OCI-LY3 (cell line): ENCODE measurements at regions not wholly inside any gene's neighbourhood (a gene's known extent, or its start where the extent isn't known, plus 50 kb on each side); places are given as distances from the start of the nearest gene placed in this dataset.

Experiments
- H2AFZ ChIP-seq: fragments of 200-600, 300-600 bp; shearing (Covaris generic); 2 replicates; pipeline ENCODE4 v1.6.0; 2014; ENCODE audit warnings: antibody characterized with exemption, low read depth, low read length
- H3K27ac ChIP-seq: fragments of 200-600, 300-600 bp; sonication (generic); 2 replicates; pipeline ENCODE4 v1.5.1; 2014; ENCODE audit warnings: mild to moderate bottlenecking, low read length, moderate library complexity, mixed read lengths
- H3K27me3 ChIP-seq: fragments of 200-600, 300-600 bp; sonication (generic); 2 replicates; pipeline ENCODE4 v1.6.1; 2014; ENCODE audit warnings: low read depth, low read length, mixed read lengths
- H3K36me3 ChIP-seq: fragments of 200-600, 300-600 bp; sonication (generic); replicated peaks from 2 replicates; pipeline ENCODE3; 2014; ENCODE audit warnings: low read depth, low read length, mixed read lengths
- H3K4me1 ChIP-seq: fragments of 300-600, 200-600 bp; sonication (generic); 2 replicates; pipeline ENCODE4 v1.6.1; 2014; ENCODE audit warnings: low read length, mixed read lengths
- H3K4me2 ChIP-seq: fragments of 200-600, 300-600 bp; sonication (generic); 2 replicates; pipeline ENCODE4 v1.6.1; 2014; ENCODE audit warnings: low read length, mixed read lengths
- H3K4me3 ChIP-seq: fragments of 300-600, 200-600 bp; sonication (generic); 2 replicates; pipeline ENCODE4 v1.5.1; 2014; ENCODE audit warnings: antibody characterized with exemption, mild to moderate bottlenecking, low read length, moderate library complexity
- H3K79me2 ChIP-seq: fragments of 300-600, 200-600 bp; shearing (Covaris generic); 2 replicates; pipeline ENCODE4 v1.6.1; 2014; ENCODE audit warnings: mild to moderate bottlenecking, low read length, mixed read lengths
- H3K9ac ChIP-seq: fragments of 300-600, 200-600 bp; shearing (Covaris generic); 2 replicates; pipeline ENCODE4 v1.6.0; 2014; ENCODE audit warnings: mild to moderate bottlenecking, low read length, moderate library complexity
- H3K9me3 ChIP-seq: fragments of 200-600, 300-600 bp; shearing (Covaris generic); 2 replicates; pipeline ENCODE4 v1.6.1; 2014; ENCODE audit warnings: low read length, mixed read lengths; ENCODE audit not compliant: insufficient read depth
- H4K20me1 ChIP-seq: fragments of 200-600, 300-600 bp; sonication (generic); 2 replicates; pipeline ENCODE4 v1.6.1; 2016; ENCODE audit warnings: low read length, mixed read lengths; ENCODE audit not compliant: insufficient read depth
- CTCF ChIP-seq: fragments of 200-600, 300-600 bp; sonication (generic); IDR thresholded peaks from 2 replicates; pipeline ENCODE4 v1.5.1; 2014; ENCODE audit warnings: antibody characterized with exemption, low read length, low read depth
- EZH2phosphoT487 ChIP-seq: fragments of 200-600 bp; shearing (Covaris generic); IDR thresholded peaks from 2 replicates; pipeline ENCODE4 v1.6.1; 2018; ENCODE audit warnings: antibody characterized with exemption, mixed run types, low read depth

DNA sequence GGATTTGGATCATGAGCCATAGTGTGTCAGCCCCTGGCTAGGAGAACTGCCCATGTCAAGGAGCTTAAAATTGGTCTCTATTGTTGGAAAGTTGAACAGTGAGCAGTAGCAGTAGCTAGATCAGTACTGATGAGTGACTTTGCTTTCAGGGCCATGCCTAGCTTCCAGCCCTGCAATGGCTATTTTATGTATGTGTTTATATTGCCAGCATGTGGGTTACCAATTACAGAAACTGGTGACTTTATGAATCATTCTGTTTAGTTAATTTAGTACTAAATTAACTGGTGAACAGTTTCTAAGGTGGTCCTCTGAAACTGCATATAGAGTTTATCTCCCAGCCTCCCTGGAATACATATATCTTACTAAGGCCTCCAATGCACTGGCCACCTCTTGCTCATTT, 908.1 kb upstream of the ALCAM start:
- Histone ChIP-seq H4K20me1 (no peaks in the 10 kb centered on the region), H3K9me3 (no peaks in the 10 kb centered on the region), H3K4me1 (no peaks in the 10 kb centered on the region), H3K4me2 (no peak overlapping the region), H3K4me3 (no peak overlapping the region), H3K27me3 (no peaks in the 10 kb centered on the region), H3K79me2 (no peaks in the 10 kb centered on the region), H2AFZ (no peak overlapping the region), H3K9ac (no peak overlapping the region), H3K36me3 (no peaks in the 10 kb centered on the region), H3K27ac (no peak overlapping the region)
- TF ChIP-seq EZH2phosphoT487 (no peak), CTCF (no peak)

GRCh38 chr3:104460477-104461406, 906.0 kb upstream of the ALCAM start:
- no peak overlapping the region for H3K4me2 ChIP-seq
- no peaks in the 10 kb centered on the region for H4K20me1 ChIP-seq
- no peaks in the 10 kb centered on the region for H3K79me2 ChIP-seq
- no peak overlapping the region for H3K27ac ChIP-seq
- no peak overlapping the region for H2AFZ ChIP-seq
- no peaks in the 10 kb centered on the region for H3K4me1 ChIP-seq
- H3K4me3 ChIP-seq: no peak overlapping the region
- no peaks in the 10 kb centered on the region for H3K36me3 ChIP-seq
- no peaks in the 10 kb centered on the region for H3K9me3 ChIP-seq
- no peak overlapping the region for H3K9ac ChIP-seq
- TF ChIP-seq CTCF (peak; percentile 47), EZH2phosphoT487 (no peak)
- H3K27me3 ChIP-seq: no peaks in the 10 kb centered on the region

- no peaks in the 10 kb centered on the region for H3K4me1 ChIP-seq
- no peak overlapping the region for H2AFZ ChIP-seq
- H3K27me3 ChIP-seq: no peaks in the 10 kb centered on the region
- H3K36me3 ChIP-seq: no peaks in the 10 kb centered on the region
- H4K20me1 ChIP-seq: no peaks in the 10 kb centered on the region
- TF ChIP-seq EZH2phosphoT487 (no peak), CTCF (no peak)
- no peak overlapping the region for H3K4me3 ChIP-seq
- H3K79me2 ChIP-seq: no peaks in the 10 kb centered on the region
- no peaks in the 10 kb centered on the region for H3K9me3 ChIP-seq
- no peak overlapping the region for H3K4me2 ChIP-seq
- H3K9ac ChIP-seq: no peak overlapping the region
- H3K27ac ChIP-seq: no peak overlapping the region
These were observed 905.3 kb upstream of the ALCAM start for GRCh38 chr3:104461431-104461830.

DNA sequence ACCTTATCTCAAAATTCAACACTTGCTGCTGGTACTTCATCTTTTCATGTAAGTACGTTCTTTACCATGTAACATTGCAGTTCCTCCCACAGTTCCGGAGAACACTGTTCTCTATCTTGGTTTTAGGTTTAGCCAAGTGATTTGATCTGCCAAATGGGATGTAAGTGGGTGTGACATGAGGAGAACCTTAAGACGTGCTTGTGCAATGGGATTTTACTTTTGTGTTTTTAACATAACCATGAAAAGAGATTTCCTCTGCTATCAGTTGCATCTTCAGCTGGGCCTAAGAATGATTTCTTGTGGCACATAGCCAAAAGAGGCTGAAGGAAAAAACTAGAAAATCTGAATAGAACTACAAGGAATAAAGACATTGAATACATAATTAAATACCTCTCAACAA, 894.5 kb upstream of the ALCAM start:
- no peak overlapping the region for H3K27ac ChIP-seq
- H3K4me1 ChIP-seq: no peaks in the 10 kb centered on the region
- no peaks in the 10 kb centered on the region for H3K27me3 ChIP-seq
- no peak overlapping the region for H3K4me3 ChIP-seq
- H3K79me2 ChIP-seq: no peaks in the 10 kb centered on the region
- no peaks in the 10 kb centered on the region for H4K20me1 ChIP-seq
- no peak overlapping the region for H2AFZ ChIP-seq
- TF ChIP-seq CTCF (no peak), EZH2phosphoT487 (no peak)
- H3K36me3 ChIP-seq: no peaks in the 10 kb centered on the region
- H3K9me3 ChIP-seq: no peaks in the 10 kb centered on the region
- no peak overlapping the region for H3K9ac ChIP-seq
- H3K4me2 ChIP-seq: no peak overlapping the region
